ENCODE measurements at regions not wholly inside any gene's neighbourhood (a gene's known extent, or its start where the extent isn't known, plus 50 kb on each side); places are given as distances from the start of the nearest gene placed in this dataset.

DNA sequence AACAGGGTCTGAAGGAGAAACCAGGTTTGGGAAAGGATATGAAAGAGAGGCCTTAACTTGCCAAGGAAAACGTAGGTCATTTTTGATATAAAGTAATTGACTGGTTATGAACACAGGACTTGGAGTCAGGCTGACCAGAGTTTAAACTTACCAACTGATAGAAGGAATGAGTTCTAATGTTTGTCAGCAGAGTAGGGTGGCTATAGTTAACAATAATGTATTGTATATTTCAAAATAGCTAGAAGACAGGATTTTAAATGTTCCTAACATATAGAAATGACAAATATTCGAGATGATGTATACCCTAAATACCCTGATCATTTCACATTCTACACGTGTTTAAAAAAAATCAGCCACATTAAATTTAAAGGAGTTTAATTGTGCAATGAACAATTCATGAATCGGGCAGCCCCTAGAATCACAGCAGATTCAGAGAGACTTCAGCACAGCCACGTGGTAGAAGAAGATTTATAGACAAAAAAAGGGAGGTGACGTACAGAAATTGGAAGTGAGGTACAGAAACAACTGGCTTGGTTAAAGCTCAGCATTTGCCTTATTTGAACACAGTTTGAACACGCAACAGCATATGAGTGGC lies 52.5 kb upstream of the PLEKHG7 start:
- Mint-ChIP-seq H3K4me3 (ENCODE audit: unreplicated experiment) (no peak overlapping the region), H3K27ac (ENCODE audit: unreplicated experiment) (no peak overlapping the region), H3K9me3 (ENCODE audit: unreplicated experiment) (no peaks in the 10 kb centered on the region), H3K27me3 (ENCODE audit: unreplicated experiment) (no peaks in the 10 kb centered on the region), H3K4me1 (ENCODE audit: unreplicated experiment) (no peaks in the 10 kb centered on the region), H3K36me3 (ENCODE audit: low read depth, unreplicated experiment) (no peaks in the 10 kb centered on the region)
- TF ChIP-seq, protein P1, sequence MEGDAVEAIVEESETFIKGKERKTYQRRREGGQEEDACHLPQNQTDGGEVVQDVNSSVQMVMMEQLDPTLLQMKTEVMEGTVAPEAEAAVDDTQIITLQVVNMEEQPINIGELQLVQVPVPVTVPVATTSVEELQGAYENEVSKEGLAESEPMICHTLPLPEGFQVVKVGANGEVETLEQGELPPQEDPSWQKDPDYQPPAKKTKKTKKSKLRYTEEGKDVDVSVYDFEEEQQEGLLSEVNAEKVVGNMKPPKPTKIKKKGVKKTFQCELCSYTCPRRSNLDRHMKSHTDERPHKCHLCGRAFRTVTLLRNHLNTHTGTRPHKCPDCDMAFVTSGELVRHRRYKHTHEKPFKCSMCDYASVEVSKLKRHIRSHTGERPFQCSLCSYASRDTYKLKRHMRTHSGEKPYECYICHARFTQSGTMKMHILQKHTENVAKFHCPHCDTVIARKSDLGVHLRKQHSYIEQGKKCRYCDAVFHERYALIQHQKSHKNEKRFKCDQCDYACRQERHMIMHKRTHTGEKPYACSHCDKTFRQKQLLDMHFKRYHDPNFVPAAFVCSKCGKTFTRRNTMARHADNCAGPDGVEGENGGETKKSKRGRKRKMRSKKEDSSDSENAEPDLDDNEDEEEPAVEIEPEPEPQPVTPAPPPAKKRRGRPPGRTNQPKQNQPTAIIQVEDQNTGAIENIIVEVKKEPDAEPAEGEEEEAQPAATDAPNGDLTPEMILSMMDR (IDR thresholded peaks at IDR 0.05; ENCODE audit: unreplicated experiment) = no peak
- DNase-seq (ENCODE audit: low spot score) = no peak

DNA sequence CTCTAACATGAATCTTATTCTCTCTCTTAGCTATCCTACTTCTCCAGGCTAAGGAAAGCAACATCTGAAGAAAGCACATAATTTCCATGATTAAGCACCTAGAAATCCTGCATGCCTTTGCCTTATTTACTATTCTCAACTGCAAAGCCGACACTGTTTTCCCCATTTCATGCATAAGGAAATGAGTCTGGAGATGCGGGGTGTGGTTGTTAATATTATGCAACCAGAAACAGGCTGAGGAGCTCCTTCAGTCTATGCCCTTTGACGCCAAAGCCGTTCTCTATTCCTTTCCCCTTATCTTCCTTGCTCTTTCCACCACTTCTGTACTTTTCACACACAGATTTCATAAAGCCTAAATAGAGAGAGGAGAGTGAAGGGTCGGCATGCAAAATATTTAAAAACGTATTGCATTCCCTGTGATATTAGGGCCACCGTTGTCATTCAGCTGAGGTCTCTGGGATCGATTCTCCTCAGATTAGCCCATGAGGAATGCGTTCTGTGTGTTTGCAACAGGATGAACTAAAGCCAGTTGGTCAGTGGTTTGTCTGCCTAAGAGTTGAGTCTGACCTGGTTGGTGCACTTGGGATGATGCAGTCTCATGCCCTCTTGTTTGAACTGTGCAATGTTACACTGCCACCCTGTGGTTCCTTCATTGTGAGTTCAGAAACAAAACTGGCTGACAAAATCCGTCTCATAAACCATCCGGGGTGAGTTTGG lies 53.1 kb upstream of the PLEKHG7 start:
- no peaks in the 10 kb centered on the region for H3K36me3 Mint-ChIP-seq (ENCODE audit: low read depth, unreplicated experiment)
- no peak overlapping the region for H3K4me3 Mint-ChIP-seq (ENCODE audit: unreplicated experiment)
- H3K27me3 Mint-ChIP-seq (ENCODE audit: unreplicated experiment) = no peaks in the 10 kb centered on the region
- peak; percentile 63 for DNase-seq (ENCODE audit: low spot score)
- H3K4me1 Mint-ChIP-seq (ENCODE audit: unreplicated experiment) = no peaks in the 10 kb centered on the region
- no peak overlapping the region for H3K27ac Mint-ChIP-seq (ENCODE audit: unreplicated experiment)
- TF ChIP-seq, protein P1 (IDR thresholded peaks at IDR 0.05; ENCODE audit: unreplicated experiment) = peak; percentile 52
- H3K9me3 Mint-ChIP-seq (ENCODE audit: unreplicated experiment) = no peaks in the 10 kb centered on the region

DNA sequence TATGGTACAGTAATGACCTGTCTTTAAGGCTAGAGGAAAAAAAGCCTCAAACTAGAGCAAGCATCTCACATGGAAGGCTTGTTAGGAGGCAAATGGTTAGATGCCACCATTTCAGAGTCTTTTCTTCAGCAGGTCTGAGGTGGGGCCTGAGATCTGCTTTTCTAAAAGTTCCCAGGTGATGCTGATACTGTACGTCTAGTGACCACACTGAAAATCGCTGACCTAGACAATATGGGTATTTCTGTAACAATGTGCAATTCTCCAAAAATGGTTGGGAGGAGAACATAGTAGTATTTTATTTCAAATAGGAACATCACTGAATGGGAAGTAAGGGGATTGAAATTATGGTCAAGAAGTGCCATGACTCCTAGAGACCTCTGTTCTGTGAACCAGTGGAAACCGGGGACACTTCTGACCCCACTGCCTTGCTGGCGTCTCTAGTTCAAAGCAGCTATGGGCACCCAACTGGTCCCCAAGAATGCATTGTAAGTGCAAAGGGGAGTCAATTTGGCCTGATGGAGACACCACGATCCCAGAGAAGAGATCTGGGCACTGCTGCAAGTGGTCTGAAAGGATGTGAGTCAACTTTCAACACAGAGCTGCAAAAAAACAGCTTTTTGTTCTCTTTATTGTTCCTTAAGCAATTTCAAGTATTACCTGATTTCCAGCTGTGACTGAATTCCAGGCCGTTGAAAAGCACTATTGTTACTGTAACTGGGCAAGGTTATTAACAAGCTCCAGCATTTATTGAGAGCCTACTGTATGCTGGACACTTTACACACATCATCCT lies 54.4 kb upstream of the PLEKHG7 start:
- Mint-ChIP-seq H3K36me3 (ENCODE audit: low read depth, unreplicated experiment) (no peaks in the 10 kb centered on the region), H3K9me3 (ENCODE audit: unreplicated experiment) (no peaks in the 10 kb centered on the region), H3K4me3 (ENCODE audit: unreplicated experiment) (no peak overlapping the region), H3K4me1 (ENCODE audit: unreplicated experiment) (no peaks in the 10 kb centered on the region), H3K27ac (ENCODE audit: unreplicated experiment) (no peak overlapping the region), H3K27me3 (ENCODE audit: unreplicated experiment) (no peaks in the 10 kb centered on the region)
- no peak for DNase-seq (ENCODE audit: low spot score)
- TF ChIP-seq, protein P1 (IDR thresholded peaks at IDR 0.05; ENCODE audit: unreplicated experiment) = no peak

DNA sequence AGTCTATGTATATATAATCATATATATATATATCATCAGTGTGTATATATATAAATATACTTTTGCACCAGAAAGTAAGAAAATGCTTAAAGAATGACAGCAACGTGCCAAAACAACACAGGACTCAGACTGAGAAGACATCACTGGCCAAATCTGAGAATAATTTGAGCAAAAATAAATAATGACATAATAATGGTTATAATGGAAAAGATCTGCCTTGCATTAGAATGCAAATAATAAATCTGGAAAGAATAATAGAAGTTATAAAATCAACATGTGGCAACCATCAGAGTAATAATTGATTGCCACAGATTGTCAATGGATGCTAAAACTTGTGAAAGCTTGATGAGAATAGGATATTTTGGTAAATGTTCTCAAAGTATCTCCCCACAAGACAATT lies 61.5 kb upstream of the PLEKHG7 start:
- Mint-ChIP-seq H3K4me3 (ENCODE audit: unreplicated experiment) (no peak overlapping the region), H3K27ac (ENCODE audit: unreplicated experiment) (no peak overlapping the region), H3K9me3 (ENCODE audit: unreplicated experiment) (no peaks in the 10 kb centered on the region), H3K4me1 (ENCODE audit: unreplicated experiment) (peaks cover 5% of the 10 kb centered on the region), H3K36me3 (ENCODE audit: low read depth, unreplicated experiment) (no peaks in the 10 kb centered on the region), H3K27me3 (ENCODE audit: unreplicated experiment) (no peaks in the 10 kb centered on the region)
- TF ChIP-seq, protein P1 (IDR thresholded peaks at IDR 0.05; ENCODE audit: unreplicated experiment) = no peak
- DNase-seq (ENCODE audit: low spot score) = no peak

DNA sequence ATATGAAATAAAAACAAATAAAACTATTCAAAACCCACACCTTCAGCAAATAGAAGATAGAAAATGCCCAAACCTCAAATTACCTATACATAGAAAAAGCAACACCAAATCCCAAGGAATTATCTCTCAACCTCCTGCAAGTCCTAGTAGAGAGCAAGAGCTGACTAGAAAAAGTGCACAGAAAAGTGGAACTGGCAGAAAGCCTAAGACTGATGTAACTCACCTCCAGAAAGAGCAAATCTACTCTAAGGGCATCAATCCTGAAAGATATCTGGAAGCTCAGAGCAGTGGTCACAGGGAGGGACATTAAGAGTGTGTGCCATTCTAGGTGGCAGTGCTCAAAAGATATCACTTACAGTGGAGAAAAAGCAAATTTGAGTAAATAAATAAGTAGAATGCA lies 62.1 kb upstream of the PLEKHG7 start:
- no peak for DNase-seq (ENCODE audit: low spot score)
- Mint-ChIP-seq H3K4me1 (ENCODE audit: unreplicated experiment) (peaks cover 5% of the 10 kb centered on the region), H3K4me3 (ENCODE audit: unreplicated experiment) (no peak overlapping the region), H3K27me3 (ENCODE audit: unreplicated experiment) (no peaks in the 10 kb centered on the region), H3K36me3 (ENCODE audit: low read depth, unreplicated experiment) (no peaks in the 10 kb centered on the region), H3K9me3 (ENCODE audit: unreplicated experiment) (no peaks in the 10 kb centered on the region), H3K27ac (ENCODE audit: unreplicated experiment) (no peak overlapping the region)
- TF ChIP-seq, protein P1 (IDR thresholded peaks at IDR 0.05; ENCODE audit: unreplicated experiment) = no peak
